ENCODE measurements at regions not wholly inside any gene's neighbourhood (a gene's known extent, or its start where the extent isn't known, plus 50 kb on each side); places are given as distances from the start of the nearest gene placed in this dataset.

DNA sequence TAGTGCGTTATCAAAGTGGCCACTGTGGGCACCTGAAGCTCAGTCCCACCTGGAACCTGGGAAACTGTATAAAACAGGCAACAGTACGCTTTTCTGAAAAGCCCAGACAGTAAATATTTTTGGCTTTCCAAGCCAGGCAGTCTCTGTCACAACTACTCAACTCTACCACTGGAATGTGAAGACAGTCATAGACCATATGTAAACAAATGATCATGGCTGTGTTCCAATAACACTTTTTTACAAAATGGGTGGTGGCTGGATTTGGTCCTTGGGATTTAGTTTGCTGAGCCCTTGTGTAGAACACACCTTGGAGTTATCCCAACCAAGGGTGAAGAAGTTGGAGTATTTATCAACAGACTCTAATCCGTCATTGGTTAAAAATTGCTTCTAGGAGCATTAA, 259.9 kb downstream of the SKIDA1 start:
- Mint-ChIP-seq H3K27me3 (no peaks in the 10 kb centered on the region), H3K4me3 (no peak overlapping the region), H3K4me1 (ENCODE audit: unreplicated experiment) (peaks cover 10% of the 10 kb centered on the region), H3K36me3 (no peaks in the 10 kb centered on the region), H3K9me3 (peaks cover 2% of the 10 kb centered on the region), H3K27ac (no peak overlapping the region)
- TF ChIP-seq, protein P1, sequence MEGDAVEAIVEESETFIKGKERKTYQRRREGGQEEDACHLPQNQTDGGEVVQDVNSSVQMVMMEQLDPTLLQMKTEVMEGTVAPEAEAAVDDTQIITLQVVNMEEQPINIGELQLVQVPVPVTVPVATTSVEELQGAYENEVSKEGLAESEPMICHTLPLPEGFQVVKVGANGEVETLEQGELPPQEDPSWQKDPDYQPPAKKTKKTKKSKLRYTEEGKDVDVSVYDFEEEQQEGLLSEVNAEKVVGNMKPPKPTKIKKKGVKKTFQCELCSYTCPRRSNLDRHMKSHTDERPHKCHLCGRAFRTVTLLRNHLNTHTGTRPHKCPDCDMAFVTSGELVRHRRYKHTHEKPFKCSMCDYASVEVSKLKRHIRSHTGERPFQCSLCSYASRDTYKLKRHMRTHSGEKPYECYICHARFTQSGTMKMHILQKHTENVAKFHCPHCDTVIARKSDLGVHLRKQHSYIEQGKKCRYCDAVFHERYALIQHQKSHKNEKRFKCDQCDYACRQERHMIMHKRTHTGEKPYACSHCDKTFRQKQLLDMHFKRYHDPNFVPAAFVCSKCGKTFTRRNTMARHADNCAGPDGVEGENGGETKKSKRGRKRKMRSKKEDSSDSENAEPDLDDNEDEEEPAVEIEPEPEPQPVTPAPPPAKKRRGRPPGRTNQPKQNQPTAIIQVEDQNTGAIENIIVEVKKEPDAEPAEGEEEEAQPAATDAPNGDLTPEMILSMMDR (conservative IDR thresholded peaks at IDR 0.05), result no peak
- DNase-seq (ENCODE audit: extremely low spot score, unreplicated experiment), result no peak

DNA sequence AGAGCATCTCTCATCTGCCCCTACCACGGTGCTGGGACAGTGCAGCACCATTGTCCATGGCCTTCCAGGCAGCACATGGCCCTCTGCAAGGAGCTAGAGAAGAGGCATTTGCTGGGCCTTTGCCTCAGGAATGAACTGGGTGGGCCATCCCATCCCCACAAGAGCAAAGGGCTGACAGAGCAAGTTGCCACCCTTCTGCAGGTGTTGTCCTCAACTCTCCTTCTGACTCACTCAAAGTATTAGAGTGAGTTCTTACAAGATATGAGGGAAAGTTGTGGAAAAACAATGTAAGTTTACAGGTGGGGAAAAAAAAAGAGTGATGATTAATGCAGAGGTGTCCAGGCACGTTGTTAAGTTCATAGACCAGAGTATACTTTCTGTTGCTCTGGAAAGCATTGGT, 261.2 kb downstream of the SKIDA1 start:
- H3K27ac Mint-ChIP-seq, result no peak overlapping the region
- TF ChIP-seq, protein P1 (conservative IDR thresholded peaks at IDR 0.05), result no peak
- no peaks in the 10 kb centered on the region for H3K27me3 Mint-ChIP-seq
- no peak for DNase-seq (ENCODE audit: extremely low spot score, unreplicated experiment)
- no peak overlapping the region for H3K4me3 Mint-ChIP-seq
- H3K4me1 Mint-ChIP-seq (ENCODE audit: unreplicated experiment), result peaks cover 10% of the 10 kb centered on the region
- peaks cover 4% of the 10 kb centered on the region for H3K9me3 Mint-ChIP-seq
- H3K36me3 Mint-ChIP-seq, result no peaks in the 10 kb centered on the region

DNA sequence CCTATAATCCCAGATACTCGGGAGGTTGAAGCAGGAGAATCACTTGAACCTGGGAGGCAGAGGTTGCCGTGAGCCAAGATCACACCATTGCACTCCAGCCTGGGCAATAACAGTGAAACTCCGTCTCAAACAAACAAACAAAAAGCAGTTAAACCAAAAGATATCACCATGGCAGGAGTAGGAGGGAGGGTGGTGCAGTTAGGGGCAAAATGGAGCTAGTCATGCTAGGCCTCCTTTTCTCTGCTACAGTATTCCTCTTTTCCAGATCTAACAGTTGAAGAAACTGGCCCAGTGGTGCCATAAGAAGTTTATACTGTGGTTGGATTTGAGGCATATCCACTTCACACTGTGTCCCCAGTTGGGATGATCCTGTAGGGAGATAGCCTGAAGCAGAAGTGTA, 261.6 kb downstream of the SKIDA1 start:
- DNase-seq (ENCODE audit: extremely low spot score, unreplicated experiment), result no peak
- peaks cover 4% of the 10 kb centered on the region for H3K9me3 Mint-ChIP-seq
- H3K27me3 Mint-ChIP-seq, result no peaks in the 10 kb centered on the region
- no peak overlapping the region for H3K27ac Mint-ChIP-seq
- TF ChIP-seq, protein P1 (conservative IDR thresholded peaks at IDR 0.05), result no peak
- peaks cover 10% of the 10 kb centered on the region for H3K4me1 Mint-ChIP-seq (ENCODE audit: unreplicated experiment)
- H3K4me3 Mint-ChIP-seq, result no peak overlapping the region
- no peaks in the 10 kb centered on the region for H3K36me3 Mint-ChIP-seq

DNA sequence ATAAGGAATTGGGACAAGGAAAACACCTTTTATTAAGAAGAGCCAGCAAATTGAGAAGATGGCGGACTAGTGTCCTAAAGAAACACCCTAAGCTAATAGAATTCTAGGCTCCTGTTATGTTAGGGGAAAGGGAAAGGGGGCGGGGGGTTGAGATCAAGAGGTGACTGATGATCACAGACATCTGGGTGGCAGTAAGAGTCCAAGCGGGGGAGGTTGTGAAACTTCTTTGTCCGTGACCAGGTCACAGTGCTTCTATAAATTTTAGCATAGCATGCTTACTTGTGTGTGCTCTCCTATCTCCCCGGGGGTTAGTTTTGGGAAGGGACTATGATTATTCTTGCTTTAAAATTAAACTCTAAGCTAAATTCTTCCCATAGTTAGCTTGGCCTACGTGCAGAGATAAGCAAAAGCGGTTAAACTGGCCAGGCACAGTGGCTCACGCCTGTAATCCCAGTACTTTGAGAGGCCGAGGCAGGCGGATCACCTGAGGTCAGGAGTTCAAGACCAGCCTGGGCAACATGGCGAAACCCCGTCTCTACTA, 262.1 kb downstream of the SKIDA1 start:
- H3K4me3 Mint-ChIP-seq, result no peak overlapping the region
- TF ChIP-seq, protein P1 (conservative IDR thresholded peaks at IDR 0.05), result no peak
- H3K9me3 Mint-ChIP-seq, result peaks cover 4% of the 10 kb centered on the region
- no peaks in the 10 kb centered on the region for H3K36me3 Mint-ChIP-seq
- H3K4me1 Mint-ChIP-seq (ENCODE audit: unreplicated experiment), result peaks cover 10% of the 10 kb centered on the region
- no peaks in the 10 kb centered on the region for H3K27me3 Mint-ChIP-seq
- DNase-seq (ENCODE audit: extremely low spot score, unreplicated experiment), result no peak
- H3K27ac Mint-ChIP-seq, result no peak overlapping the region

DNA sequence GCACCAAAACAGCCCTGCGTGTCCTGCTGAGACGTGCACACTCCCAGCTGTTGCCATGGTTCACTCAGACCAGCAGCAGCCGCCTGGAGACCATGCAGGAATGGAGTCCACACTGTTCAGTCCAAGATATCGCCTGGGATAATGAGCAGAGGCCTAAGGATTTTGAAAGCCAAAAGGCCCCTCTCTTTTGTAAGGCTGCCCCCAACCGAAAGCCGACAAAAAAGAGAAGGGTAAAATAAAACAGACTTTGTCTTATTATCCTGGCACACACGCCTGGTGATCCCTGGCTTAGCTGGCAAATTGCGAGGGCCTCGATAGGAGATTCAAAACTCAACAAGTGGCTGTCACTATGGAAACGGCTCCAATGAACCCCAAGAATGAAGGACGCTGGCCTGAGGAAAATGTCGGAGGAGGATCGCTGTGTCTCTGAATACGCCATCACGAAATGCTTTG, 263.6 kb downstream of the SKIDA1 start:
- Mint-ChIP-seq H3K27me3 (no peaks in the 10 kb centered on the region), H3K4me1 (ENCODE audit: unreplicated experiment) (peaks cover 10% of the 10 kb centered on the region), H3K4me3 (no peak overlapping the region), H3K27ac (peak overlapping the region; percentile 13), H3K36me3 (no peaks in the 10 kb centered on the region), H3K9me3 (peaks cover 4% of the 10 kb centered on the region)
- DNase-seq (ENCODE audit: extremely low spot score, unreplicated experiment), result no peak
- TF ChIP-seq, protein P1 (conservative IDR thresholded peaks at IDR 0.05), result no peak

Data from type B pancreatic cell (in vitro differentiated cells).